Panc1 (cell line): ENCODE measurements at regions not wholly inside any gene's neighbourhood (a gene's known extent, or its start where the extent isn't known, plus 50 kb on each side); places are given as distances from the start of the nearest gene placed in this dataset.
A peak's percentile ranks its signal among the peaks of the same experiment; 100 is the strongest.
"Not testable (repeated sequence)": the region's sequence is repeated elsewhere in the genome, so short reads cannot be mapped to it uniquely, and the experiment has no call there.

Experiments used
- ATAC-seq: fragments of 200-7000 bp; cut with Tn5 transposase; 2 replicates; pipeline ENCODE4 v1.9.1; 2020; ENCODE audit warnings: mild to moderate bottlenecking, moderate library complexity
- BruUV-seq: library from RNA; stranded (reverse); fragments of 400-500 nt; replicated peaks from 2 replicates; lab custom pipeline; 2021; lab: Mats Ljungman, UMichigan
- CTCF ChIA-PET: fragments of 300-600 bp; sonication (Branson Sonifier 250); formaldehyde crosslinking; loops from one replicate; lab custom pipeline; 2022; ENCODE audit warnings: antibody characterized with exemption; lab: Charles Lee
- POLR2A ChIA-PET: fragments of 300-600 bp; sonication (Branson Sonifier 250); formaldehyde crosslinking; loops from one replicate; lab custom pipeline; 2022; ENCODE audit warnings: antibody characterized with exemption; lab: Charles Lee
- DNase-seq: peaks from one replicate; pipeline ENCODE4 v3.0.0-alpha.2; 2010; ENCODE audit warnings: low read depth, low spot score
- H3K27ac ChIP-seq: 2 replicates; pipeline ENCODE4 v1.5.1; 2011; ENCODE audit warnings: mild to moderate bottlenecking, low read length, inconsistent platforms
- H3K27me3 ChIP-seq: fragments of 200-500 bp; sonication (Bioruptor generic); 2 replicates; pipeline ENCODE4 v1.6.0; 2014; ENCODE audit warnings: low read length, inconsistent platforms; ENCODE audit not compliant: control insufficient read depth, insufficient read depth
- H3K36me3 ChIP-seq: fragments of 200-500 bp; sonication (Bioruptor generic); 2 replicates; pipeline ENCODE4 v1.5.1; 2014; ENCODE audit warnings: inconsistent platforms, mild to moderate bottlenecking, low read length, moderate library complexity; ENCODE audit not compliant: control insufficient read depth, insufficient read depth
- H3K4me1 ChIP-seq: 2 replicates; pipeline ENCODE4 v1.5.1; 2011; ENCODE audit warnings: inconsistent platforms, mild to moderate bottlenecking, low read length, moderate library complexity; ENCODE audit not compliant: control insufficient read depth, insufficient read depth
- H3K4me3 ChIP-seq, 2 experiments: 2 replicates each; pipeline ENCODE4 v1.5.1; 2011 to 2012; ENCODE audit warnings: low read depth in 2 of 2, low read length in 2 of 2, mild to moderate bottlenecking in 2 of 2, inconsistent platforms in 1 of 2, moderate library complexity in 1 of 2
- H3K9me3 ChIP-seq: fragments of 200-500 bp; sonication (Bioruptor generic); 2 replicates; pipeline ENCODE4 v1.5.1; 2014; ENCODE audit warnings: low read depth, mild to moderate bottlenecking, inconsistent platforms, low read length, moderate library complexity; ENCODE audit not compliant: control insufficient read depth, insufficient read depth
- CTCF ChIP-seq: fragments of 450-650 bp; IDR thresholded peaks from 2 replicates; pipeline ENCODE4 v1.5.1; 2017; ENCODE audit warnings: mild to moderate bottlenecking
- POLR2AphosphoS5 ChIP-seq: IDR thresholded peaks from 2 replicates; pipeline ENCODE4 v1.6.1; 2012; ENCODE audit warnings: mild to moderate bottlenecking, low read depth, low read length, moderate library complexity
- REST ChIP-seq, 2 experiments: IDR thresholded peaks; 2 replicates each; pipeline ENCODE4 v1.6.1; 2011 to 2012; ENCODE audit warnings: low read depth in 2 of 2, control low read depth in 1 of 2, low read length in 1 of 2, mild to moderate bottlenecking in 1 of 2, moderate library complexity in 1 of 2; ENCODE audit not compliant: insufficient read depth in 1 of 2
- SIN3A ChIP-seq: IDR thresholded peaks from 2 replicates; pipeline ENCODE4 v1.6.1; 2012; ENCODE audit warnings: low read depth, mild to moderate bottlenecking, low read length, moderate library complexity, borderline replicate concordance; ENCODE audit not compliant: insufficient read depth
- TCF7L2 ChIP-seq: IDR thresholded peaks from 2 replicates; pipeline ENCODE4 v1.6.1; 2011; ENCODE audit warnings: mild to moderate bottlenecking, low read depth, low read length, inconsistent platforms
- in situ Hi-C: cut with HindIII; loops from 2 replicates; pipeline ENCODE4 v1.10.0; 2016; ENCODE audit warnings: low sequenced_read_pairs, low pct_unique_long_range_greater_than_20kb
- intact Hi-C: fragments of 100-400 bp; cut with micrococcal nuclease; formaldehyde crosslinking; loops from one replicate; pipeline ENCODE4 v1.10.0; 2022; ENCODE audit not compliant: unreplicated experiment

DNA sequence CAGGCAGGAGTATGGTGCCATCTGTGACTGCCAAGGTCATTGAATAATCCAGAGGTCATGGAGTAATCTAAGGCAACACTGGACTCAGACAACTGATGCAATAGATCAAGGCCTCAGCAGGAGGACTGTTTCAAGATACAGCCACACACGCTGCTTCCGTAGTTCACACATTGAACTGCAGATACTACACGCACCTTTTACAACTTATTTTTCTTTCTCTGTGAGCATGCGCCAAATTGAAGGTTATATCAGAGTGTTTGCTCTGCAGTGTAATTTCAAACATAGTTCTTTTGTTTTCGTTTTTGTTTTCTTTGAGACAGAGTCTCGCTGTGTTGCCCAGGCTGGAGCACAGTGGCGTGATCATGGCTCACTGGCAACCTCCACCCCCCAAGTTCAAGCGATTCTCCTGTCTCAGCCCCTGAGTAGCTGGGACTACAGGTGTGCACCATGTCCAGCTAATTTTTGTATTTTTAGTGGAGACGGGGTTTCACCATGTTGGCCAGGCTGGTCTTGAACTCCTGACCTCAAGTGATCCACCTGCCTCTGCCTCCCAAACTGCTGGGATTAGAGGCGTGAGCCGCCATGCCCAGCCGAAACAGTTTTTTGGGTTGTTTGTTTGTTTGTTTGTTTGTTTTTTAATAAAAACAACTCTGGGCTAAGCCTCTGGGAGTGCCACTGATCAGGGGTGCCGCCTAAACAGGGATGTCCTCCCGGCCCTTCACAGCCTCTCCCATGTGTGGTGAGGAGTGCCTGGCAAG lies 96.6 kb upstream of the NAA20 start:
- Histone ChIP-seq H3K9me3 (no peaks in the 10 kb centered on the region), H3K4me1 (peaks cover 2% of the 10 kb centered on the region; the same call in 1 of the 2 replicates), H3K4me3 (no peak overlapping the region), H3K36me3 (no peaks in the 10 kb centered on the region), H3K27ac (peak overlapping the region; percentile 44; the same call in 1 of the 2 replicates), H3K27me3 (no peaks in the 10 kb centered on the region)
- no TSS peak for BruUV-seq
- POLR2A ChIA-PET = no interaction called here
- TF ChIP-seq REST (IDR thresholded peaks at IDR 0.05; ENCODE audit: insufficient read depth in 1 of 2, low read depth in 2 of 2, low read length in 1 of 2) (no peak), SIN3A (no peak), POLR2AphosphoS5 (no peak), TCF7L2 (no peak), CTCF (no peak)
- no peak for ATAC-seq
- intact Hi-C loops (no loop called here), in situ Hi-C loops (no loop called here)
- CTCF ChIA-PET = no interaction called here
- DNase-seq = no peak

DNA sequence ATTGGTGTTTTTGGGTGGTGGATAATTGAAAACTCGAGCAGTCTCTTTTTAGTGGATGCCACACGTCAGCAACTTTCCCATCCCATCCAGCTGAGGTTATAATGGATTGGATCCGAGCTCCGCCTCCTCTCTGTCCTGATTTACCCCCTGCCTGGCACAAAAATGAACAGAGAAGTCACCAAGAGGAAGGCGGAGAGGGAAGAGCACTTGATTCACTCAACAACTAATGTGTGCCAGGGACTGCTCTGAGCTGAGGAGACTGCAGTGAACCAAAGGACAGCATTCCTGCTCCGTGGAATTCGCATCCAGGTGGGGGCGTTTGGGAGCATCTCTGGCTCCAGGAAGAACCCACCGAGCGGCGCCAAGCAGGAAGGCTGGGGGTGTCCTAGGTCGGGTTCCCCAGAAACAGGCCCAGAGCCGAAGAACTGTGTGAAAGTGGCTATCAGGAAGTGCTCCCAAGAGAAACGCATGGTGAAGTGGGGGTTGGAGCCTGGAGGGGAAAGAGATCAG lies 95.8 kb upstream of the NAA20 start:
- no TSS peak for BruUV-seq
- no peaks in the 10 kb centered on the region for H3K27me3 ChIP-seq
- ChIA-PET POLR2A (interaction anchor here (0.7 kb wide), 1 partner anchor 58 kb away, joined by 3 read pairs; no protein-coding TSS in a partner anchor), CTCF (no interaction called here)
- in situ Hi-C loops (no loop called here), intact Hi-C loops (no loop called here)
- H3K9me3 ChIP-seq = no peaks in the 10 kb centered on the region
- peaks cover 2% of the 10 kb centered on the region; the same call in 1 of the 2 replicates for H3K4me1 ChIP-seq
- DNase-seq (no peak), ATAC-seq (0 out of 2 replicates have a peak, but pooled peaks have one; percentile 34)
- TF ChIP-seq CTCF (no peak), TCF7L2 (no peak), SIN3A (no peak), POLR2AphosphoS5 (no peak), REST (IDR thresholded peaks at IDR 0.05; ENCODE audit: insufficient read depth in 1 of 2, low read depth in 2 of 2, low read length in 1 of 2) (no peak)
- no peaks in the 10 kb centered on the region for H3K36me3 ChIP-seq
- no peak overlapping the region for H3K4me3 ChIP-seq
- H3K27ac ChIP-seq = 0 out of 2 replicates have a peak overlapping the region, but pooled peaks have one; percentile 44

DNA sequence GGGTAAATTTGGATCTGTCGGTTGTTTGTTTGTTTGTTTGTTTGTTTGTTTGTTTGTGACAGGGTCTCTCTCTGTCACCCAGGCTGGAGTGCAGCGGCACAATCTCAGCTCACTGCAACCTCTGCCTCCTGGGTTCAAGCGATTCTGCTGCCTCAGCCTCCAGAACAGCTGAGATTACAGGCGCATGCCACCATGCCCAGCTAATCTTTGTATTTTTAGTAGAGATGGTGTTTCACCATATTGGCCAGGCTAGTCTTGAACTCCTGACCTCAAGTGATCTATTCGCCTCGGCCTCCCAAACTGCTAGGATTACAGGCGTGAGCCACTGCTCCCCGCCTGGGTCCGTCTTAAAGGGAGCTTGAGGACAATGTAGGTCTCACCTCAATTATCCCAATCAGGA lies 95.3 kb upstream of the NAA20 start:
- POLR2A ChIA-PET = interaction anchor here (0.7 kb wide), 1 partner anchor 58 kb away, joined by 3 read pairs; no protein-coding TSS in a partner anchor
- BruUV-seq, H3K27me3 ChIP-seq, intact Hi-C loops, H3K36me3 ChIP-seq, in situ Hi-C loops, H3K4me3 ChIP-seq, DNase-seq, H3K9me3 ChIP-seq, H3K4me1 ChIP-seq, CTCF ChIA-PET, H3K27ac ChIP-seq, ATAC-seq: not testable (repeated sequence)
